GM21381 (cell line): ENCODE measurements at regions not wholly inside any gene's neighbourhood (a gene's known extent, or its start where the extent isn't known, plus 50 kb on each side); places are given as distances from the start of the nearest gene placed in this dataset.

Source experiments
- ATAC-seq: cut with Tn5 transposase; IDR thresholded peaks from one replicate; pipeline ENCODE4 v1.9.1; 2021; ENCODE audit warnings: mild to moderate bottlenecking, moderate library complexity; ENCODE audit not compliant: unreplicated experiment

GRCh38 chr10:44244745-44245600 is 139.9 kb downstream of the CXCL12 start:
- no peak for ATAC-seq

GRCh38 chr10:44243851-44244510 is 140.9 kb downstream of the CXCL12 start:
- no peak for ATAC-seq

GRCh38 chr10:44242826-44243225 is 142.1 kb downstream of the CXCL12 start:
- ATAC-seq: no peak

- no peak for ATAC-seq
These were observed 142.8 kb downstream of the CXCL12 start for GRCh38 chr10:44242091-44242490.

GRCh38 chr10:44240584-44241205 is 144.2 kb downstream of the CXCL12 start:
- no peak for ATAC-seq

- no peak for ATAC-seq
These were observed 146.7 kb downstream of the CXCL12 start for GRCh38 chr10:44238212-44238611.

- no peak for ATAC-seq
These were observed 147.4 kb downstream of the CXCL12 start for GRCh38 chr10:44237364-44238049.

- ATAC-seq: no peak
These were observed 149.5 kb downstream of the CXCL12 start for GRCh38 chr10:44235363-44235762.

- no peak for ATAC-seq
These were observed 150.4 kb downstream of the CXCL12 start for GRCh38 chr10:44234483-44234875.

- no peak for ATAC-seq
These were observed 151.1 kb downstream of the CXCL12 start for GRCh38 chr10:44233561-44234482.

GRCh38 chr10:44217274-44217820 is 167.6 kb downstream of the CXCL12 start:
- ATAC-seq: no peak

GRCh38 chr10:44216073-44216472 is 168.8 kb downstream of the CXCL12 start:
- ATAC-seq: no peak

- no peak for ATAC-seq
These were observed 175.1 kb downstream of the CXCL12 start for GRCh38 chr10:44209811-44210210.

- ATAC-seq: no peak
These were observed 177.7 kb downstream of the CXCL12 start for GRCh38 chr10:44207160-44207559.

GRCh38 chr10:44206127-44206818 is 178.6 kb downstream of the CXCL12 start:
- ATAC-seq: no peak

GRCh38 chr10:44205067-44205466 is 179.8 kb downstream of the CXCL12 start:
- ATAC-seq: no peak

GRCh38 chr10:44203535-44203934 is 181.4 kb downstream of the CXCL12 start:
- ATAC-seq: no peak

- ATAC-seq: no peak
These were observed 181.9 kb downstream of the CXCL12 start for GRCh38 chr10:44202952-44203351.

GRCh38 chr10:44201656-44202055 is 183.2 kb downstream of the CXCL12 start:
- no peak for ATAC-seq
